T-cell (primary cell): ENCODE measurements at regions not wholly inside any gene's neighbourhood (a gene's known extent, or its start where the extent isn't known, plus 50 kb on each side); places are given as distances from the start of the nearest gene placed in this dataset.
A peak's percentile ranks its signal among the peaks of the same experiment; 100 is the strongest.

Experiments used
- ATAC-seq, 4 experiments: fragments of 200-7000 bp in 3 of 4; fragments of 150-1000 bp in 1 of 4; cut with Tn5 transposase; replicated peaks in 1 of 4; 1 replicate in 3 of 4; 2 replicates in 1 of 4; pipeline ENCODE4 v1.10.0; 2021; ENCODE audit warnings: moderate library complexity in 3 of 4, mild to moderate bottlenecking in 2 of 4, moderate number of reproducible peaks in 1 of 4
- CTCF ChIA-PET, 2 donors: fragments of 300-600 bp; sonication (Branson Sonifier 250); formaldehyde crosslinking; loops; one replicate each; lab custom pipeline; 2022; ENCODE audit warnings: antibody characterized with exemption in 2 of 2; lab: Charles Lee
- POLR2A ChIA-PET, 2 donors: fragments of 300-600 bp; sonication (Branson Sonifier 250); formaldehyde crosslinking; loops; one replicate each; lab custom pipeline; 2022; ENCODE audit warnings: antibody characterized with exemption in 2 of 2; lab: Charles Lee
- DNase-seq, 35 experiments: peaks; one replicate each; pipeline versions ENCODE4 v3.0.0 to v3.0.0-alpha.2; 2013 to 2023
- H3K27ac ChIP-seq: one replicate; pipeline ENCODE4 v1.5.1; 2013; ENCODE audit warnings: low read length
- H3K27me3 ChIP-seq, 2 experiments: replicated peaks in 1 of 2; 1 replicate in 1 of 2; 2 replicates in 1 of 2; pipeline versions ENCODE4 v1.6.1 to v1.7.0; 2013; ENCODE audit warnings: low read length in 1 of 2, mixed read lengths in 1 of 2; ENCODE audit not compliant: control insufficient read depth in 2 of 2, insufficient read depth in 2 of 2; ENCODE audit errors: extremely low read depth in 1 of 2
- H3K36me3 ChIP-seq, 2 donors: 1 replicate in 1 of 2; 2 replicates in 1 of 2; pipeline versions ENCODE4 v1.6.1 to v1.7.0; 2013; ENCODE audit warnings: low read length in 1 of 2; ENCODE audit not compliant: control insufficient read depth in 2 of 2, insufficient read depth in 1 of 2; ENCODE audit errors: extremely low read depth in 1 of 2
- H3K4me1 ChIP-seq, 2 experiments: 1 replicate in 1 of 2; 2 replicates in 1 of 2; pipeline versions ENCODE4 v1.6.1 to v1.7.0; 2013; ENCODE audit warnings: low read length in 2 of 2, mixed read lengths in 1 of 2; ENCODE audit not compliant: insufficient read depth in 2 of 2, control insufficient read depth in 1 of 2; ENCODE audit errors: extremely low read depth in 1 of 2
- H3K4me3 ChIP-seq, 2 donors: 1 replicate in 1 of 2; 2 replicates in 1 of 2; pipeline versions ENCODE4 v1.5.1 to v1.7.0; 2013; ENCODE audit warnings: mild to moderate bottlenecking in 2 of 2, low read length in 1 of 2, moderate library complexity in 1 of 2; ENCODE audit not compliant: control insufficient read depth in 1 of 2; ENCODE audit errors: extremely low read depth in 1 of 2
- H3K9me3 ChIP-seq: 2 replicates; pipeline ENCODE4 v1.7.0; 2013
- H3K27ac Mint-ChIP-seq, 2 donors: one replicate each; pipeline ENCODE4 v1.8.0; 2020 to 2021; ENCODE audit warnings: mild to moderate bottlenecking in 2 of 2, mixed read lengths in 2 of 2
- H3K27me3 Mint-ChIP-seq, 2 donors: one replicate each; pipeline ENCODE4 v1.8.0; 2021 to 2022; ENCODE audit warnings: mixed read lengths in 2 of 2
- H3K36me3 Mint-ChIP-seq: one replicate; pipeline ENCODE4 v1.8.0; 2021; ENCODE audit warnings: mixed read lengths
- H3K4me1 Mint-ChIP-seq, 3 donors: one replicate each; pipeline ENCODE4 v1.8.0; 2020 to 2022; ENCODE audit warnings: mixed read lengths in 3 of 3, mild to moderate bottlenecking in 1 of 3
- H3K4me3 Mint-ChIP-seq, 3 donors: one replicate each; pipeline ENCODE4 v1.8.0; 2020 to 2022; ENCODE audit warnings: mild to moderate bottlenecking in 3 of 3, mixed read lengths in 3 of 3, moderate library complexity in 3 of 3
- H3K9me3 Mint-ChIP-seq, 3 donors: one replicate each; pipeline ENCODE4 v1.8.0; 2020 to 2022; ENCODE audit warnings: mixed read lengths in 3 of 3
- WGBS: methylation state at CpG from one replicate; pipeline ENCODE4 v1.1.5; 2013; ENCODE audit warnings: missing lambda C conversion rate; ENCODE audit not compliant: insufficient coverage; 5-methylcytosine and 5-hydroxymethylcytosine counted together

DNA sequence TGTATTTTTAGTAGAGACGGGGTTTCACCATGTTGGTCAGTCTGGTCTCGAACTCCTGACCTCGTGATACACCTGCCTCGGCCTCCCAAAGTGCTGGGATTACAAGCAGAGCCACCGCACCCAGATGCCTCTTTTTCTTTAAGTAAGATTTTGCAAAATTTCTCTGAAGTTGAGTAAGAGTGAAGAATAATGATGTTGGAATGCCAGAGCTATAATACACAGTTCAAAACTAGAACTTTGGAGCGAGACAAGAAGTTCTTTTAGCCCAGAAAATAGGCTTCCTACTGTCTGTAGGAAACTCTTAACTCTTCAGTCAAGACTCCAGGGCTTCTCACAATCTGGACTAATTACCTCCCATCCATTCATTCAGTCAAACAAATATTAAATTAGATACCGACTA is 51.4 kb downstream of the MARCHF4 start:
- no peaks in the 10 kb centered on the region for H3K36me3 Mint-ChIP-seq
- POLR2A ChIA-PET = no interaction called here
- peaks cover 0 to 4% of the 10 kb centered on the region in 2 donors for H3K27me3 Mint-ChIP-seq
- Histone ChIP-seq H3K36me3 (no peaks in the 10 kb centered on the region), H3K27me3 (peaks cover 0 to 6% of the 10 kb centered on the region in 2 experiments), H3K4me1 (peaks cover 0 to 2% of the 10 kb centered on the region in 2 experiments), H3K27ac (no peak overlapping the region), H3K9me3 (no peaks in the 10 kb centered on the region), H3K4me3 (no peak overlapping the region)
- peaks cover 0 to 3% (median 0%) of the 10 kb centered on the region in 3 donors for H3K9me3 Mint-ChIP-seq
- peaks cover 9 to 11% (median 10%) of the 10 kb centered on the region in 3 donors for H3K4me1 Mint-ChIP-seq
- no peak for ATAC-seq
- 100% methylated on average over 1 of the region's 7 CpGs for WGBS
- CTCF ChIA-PET = interaction anchor here in 1 of 2 donors (0.5 kb wide), 1 partner anchor 15 kb away, joined by 3 read pairs; no protein-coding TSS in a partner anchor
- no peak for DNase-seq
- no peak overlapping the region for H3K4me3 Mint-ChIP-seq
- no peak overlapping the region for H3K27ac Mint-ChIP-seq

DNA sequence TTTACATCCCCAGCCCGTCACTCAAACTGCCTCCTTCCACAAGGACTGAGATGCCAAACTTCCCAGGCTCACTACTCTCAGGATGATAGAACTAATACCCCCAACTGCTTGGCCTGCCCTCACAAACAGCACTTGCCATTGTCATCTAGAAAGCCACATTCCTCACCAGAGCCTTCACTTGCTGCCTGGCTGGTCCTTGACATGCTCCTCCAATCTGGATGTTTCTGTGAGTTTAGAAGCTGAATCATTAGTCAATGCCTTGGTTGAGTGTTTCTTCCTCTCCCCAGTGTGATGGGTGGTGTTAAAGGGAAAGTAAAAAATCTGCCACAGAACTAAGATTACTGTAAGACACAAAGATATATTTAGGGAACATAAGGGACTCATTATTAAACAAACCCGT is 52.5 kb downstream of the MARCHF4 start:
- H3K36me3 Mint-ChIP-seq = no peaks in the 10 kb centered on the region
- peaks cover 0 to 8% of the 10 kb centered on the region in 2 experiments for H3K27me3 ChIP-seq
- DNase-seq = no peak
- no peak overlapping the region for H3K27ac Mint-ChIP-seq
- H3K4me3 ChIP-seq = no peak overlapping the region
- ATAC-seq = no peak
- H3K27ac ChIP-seq = no peak overlapping the region
- peaks cover 0 to 4% of the 10 kb centered on the region in 2 donors for H3K27me3 Mint-ChIP-seq
- peaks cover 9 to 11% (median 10%) of the 10 kb centered on the region in 3 donors for H3K4me1 Mint-ChIP-seq
- H3K4me1 ChIP-seq = peaks cover 0 to 2% of the 10 kb centered on the region in 2 experiments
- no peaks in the 10 kb centered on the region for H3K9me3 ChIP-seq
- ChIA-PET CTCF (no interaction called here), POLR2A (interaction anchor here in 1 of 2 donors (0.6 kb wide), 1 partner anchor 8 kb away, joined by 4 read pairs; no protein-coding TSS in a partner anchor)
- 86% methylated on average over 1 of the region's 2 CpGs for WGBS
- peaks cover 0 to 3% (median 0%) of the 10 kb centered on the region in 3 donors for H3K9me3 Mint-ChIP-seq
- no peaks in the 10 kb centered on the region for H3K36me3 ChIP-seq
- H3K4me3 Mint-ChIP-seq = no peak overlapping the region

DNA sequence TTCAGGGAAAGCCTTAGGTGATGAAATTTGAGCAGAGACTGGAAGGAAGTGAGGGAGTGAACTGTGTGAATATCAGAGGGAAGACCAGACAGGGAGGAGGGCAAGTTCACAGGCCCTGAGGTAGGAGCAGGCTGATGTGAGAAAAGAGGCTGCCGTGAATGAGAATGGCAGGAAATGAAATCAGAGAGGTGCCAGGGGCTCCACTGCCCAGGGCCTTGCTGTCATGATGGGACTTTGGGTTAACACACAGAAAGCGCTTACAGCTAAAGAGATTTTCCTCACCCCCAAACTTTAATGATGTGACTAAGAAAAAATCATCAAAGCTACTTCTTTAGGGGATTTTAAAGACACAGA is 53.8 kb downstream of the MARCHF4 start:
- no peak for DNase-seq
- H3K4me3 Mint-ChIP-seq = no peak overlapping the region
- Histone ChIP-seq H3K27me3 (peaks cover 0 to 8% of the 10 kb centered on the region in 2 experiments), H3K4me3 (no peak overlapping the region), H3K27ac (no peak overlapping the region), H3K36me3 (no peaks in the 10 kb centered on the region), H3K4me1 (peaks cover 0 to 2% of the 10 kb centered on the region in 2 experiments), H3K9me3 (no peaks in the 10 kb centered on the region)
- POLR2A ChIA-PET = no interaction called here
- peak in 1 of 4 experiments; percentile 29 for ATAC-seq
- no peaks in the 10 kb centered on the region for H3K36me3 Mint-ChIP-seq
- WGBS = no CpG with 5 or more reads among the region's 2 CpGs
- H3K9me3 Mint-ChIP-seq = peaks cover 0 to 3% (median 0%) of the 10 kb centered on the region in 3 donors
- CTCF ChIA-PET = interaction anchor here (0.5 to 0.6 kb wide), 2 partner anchors 27 to 53 kb away, joined by 3 to 4 read pairs; no protein-coding TSS in a partner anchor
- peaks cover 9 to 11% (median 10%) of the 10 kb centered on the region in 3 donors for H3K4me1 Mint-ChIP-seq
- H3K27ac Mint-ChIP-seq = no peak overlapping the region
- H3K27me3 Mint-ChIP-seq = peaks cover 0 to 9% of the 10 kb centered on the region in 2 donors

GRCh38 chr2:216317831-216318520 is 54.3 kb downstream of the MARCHF4 start:
- peaks cover 9 to 11% (median 10%) of the 10 kb centered on the region in 3 donors for H3K4me1 Mint-ChIP-seq
- no peaks in the 10 kb centered on the region for H3K36me3 Mint-ChIP-seq
- WGBS = 81% methylated on average over 5 of the region's 9 CpGs
- H3K27ac ChIP-seq = no peak overlapping the region
- no peak overlapping the region for H3K4me3 ChIP-seq
- DNase-seq (no peak), ATAC-seq (no peak)
- no peaks in the 10 kb centered on the region for H3K9me3 ChIP-seq
- CTCF ChIA-PET = interaction anchor here (0.5 to 0.6 kb wide), 3 partner anchors 27 to 131 kb away, joined by 3 to 6 read pairs (median 4); no protein-coding TSS in a partner anchor
- H3K27ac Mint-ChIP-seq = no peak overlapping the region
- H3K27me3 ChIP-seq = peaks cover 0 to 8% of the 10 kb centered on the region in 2 experiments
- peaks cover 0 to 2% of the 10 kb centered on the region in 2 experiments for H3K4me1 ChIP-seq
- H3K4me3 Mint-ChIP-seq = no peak overlapping the region
- H3K9me3 Mint-ChIP-seq = peaks cover 0 to 3% (median 0%) of the 10 kb centered on the region in 3 donors
- POLR2A ChIA-PET = no interaction called here
- H3K36me3 ChIP-seq = no peaks in the 10 kb centered on the region
- peaks cover 0 to 5% of the 10 kb centered on the region in 2 donors for H3K27me3 Mint-ChIP-seq

- ATAC-seq (no peak), DNase-seq (no peak)
- no peaks in the 10 kb centered on the region for H3K36me3 Mint-ChIP-seq
- no peak overlapping the region for H3K27ac Mint-ChIP-seq
- Histone ChIP-seq H3K36me3 (no peaks in the 10 kb centered on the region), H3K4me3 (no peak overlapping the region), H3K9me3 (no peaks in the 10 kb centered on the region), H3K27ac (no peak overlapping the region), H3K27me3 (peaks cover 0 to 8% of the 10 kb centered on the region in 2 experiments), H3K4me1 (peaks cover 0 to 2% of the 10 kb centered on the region in 2 experiments)
- ChIA-PET CTCF (no interaction called here), POLR2A (no interaction called here)
- peaks cover 9 to 11% (median 10%) of the 10 kb centered on the region in 3 donors for H3K4me1 Mint-ChIP-seq
- H3K27me3 Mint-ChIP-seq = peaks cover 0 to 5% of the 10 kb centered on the region in 2 donors
- no peaks in the 10 kb centered on the region for H3K9me3 Mint-ChIP-seq
- no CpG with 5 or more reads among the region's 2 CpGs for WGBS
- no peak overlapping the region for H3K4me3 Mint-ChIP-seq
Observed at GRCh38 chr2:216316743-216317142, 55.5 kb downstream of the MARCHF4 start.

- no peak overlapping the region for H3K4me3 ChIP-seq
- no peak for ATAC-seq
Observed at GRCh38 chr2:216315802-216316603, 56.3 kb downstream of the MARCHF4 start.

More at GRCh38 chr2:216315802-216316603, 56.3 kb downstream of the MARCHF4 start:
- no peaks in the 10 kb centered on the region for H3K36me3 ChIP-seq
- DNase-seq = no peak
- H3K4me3 Mint-ChIP-seq = no peak overlapping the region
- no peak overlapping the region for H3K27ac Mint-ChIP-seq
- POLR2A ChIA-PET = no interaction called here
- H3K9me3 ChIP-seq = no peaks in the 10 kb centered on the region
- no peak overlapping the region for H3K27ac ChIP-seq
- peaks cover 0 to 8% of the 10 kb centered on the region in 2 experiments for H3K27me3 ChIP-seq
- H3K27me3 Mint-ChIP-seq = peaks cover 0 to 5% of the 10 kb centered on the region in 2 donors
- peaks cover 9 to 11% (median 10%) of the 10 kb centered on the region in 3 donors for H3K4me1 Mint-ChIP-seq
- peaks cover 0 to 2% of the 10 kb centered on the region in 2 experiments for H3K4me1 ChIP-seq
- 77% methylated on average over 13 of the region's 19 CpGs for whole genome bisulfite sequencing
- H3K36me3 Mint-ChIP-seq = no peaks in the 10 kb centered on the region
- H3K9me3 Mint-ChIP-seq = no peaks in the 10 kb centered on the region
- CTCF ChIA-PET = interaction anchor here in 1 of 2 donors (0.5 kb wide), 1 partner anchor 21 kb away, joined by 4 read pairs; no protein-coding TSS in a partner anchor
